ENCODE measurements at regions not wholly inside any gene's neighbourhood (a gene's known extent, or its start where the extent isn't known, plus 50 kb on each side); places are given as distances from the start of the nearest gene placed in this dataset.
A peak's percentile ranks its signal among the peaks of the same experiment; 100 is the strongest.
"Not testable (repeated sequence)": the region's sequence is repeated elsewhere in the genome, so short reads cannot be mapped to it uniquely, and the experiment has no call there.

DNA sequence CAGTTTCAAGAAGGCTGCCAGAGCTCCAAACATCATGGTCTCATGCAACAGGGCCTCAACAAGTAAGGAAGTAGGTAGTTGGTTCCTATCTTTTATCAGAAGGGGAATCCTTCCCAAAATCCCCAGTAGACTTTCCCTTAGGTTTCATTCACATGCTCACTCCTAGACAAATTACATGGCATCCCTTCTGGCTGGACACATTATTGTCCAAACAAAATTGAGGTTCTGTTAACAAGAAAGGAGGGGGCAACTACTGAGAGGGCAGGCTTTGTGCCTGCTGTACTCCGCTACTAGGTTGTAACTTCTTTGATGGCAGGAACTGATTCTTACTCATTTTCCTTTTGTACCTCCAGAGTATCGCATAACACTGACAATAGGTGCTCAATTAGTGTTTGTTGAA, 56.0 kb upstream of the OSMR start:
- FAIRE-seq, result no peak
- WGBS, 3 donors, result 84 to 94% (median 89%) methylated on average over 2 of the region's 2 CpGs
- Histone ChIP-seq H3K9me3 (ENCODE audit: control insufficient read depth in 2 of 2, insufficient read depth in 1 of 2, low read depth in 1 of 2, low read length in 1 of 2) (peaks cover 0 to 7% of the 10 kb centered on the region in 2 donors), H3K4me3 (ENCODE audit: low read depth in 1 of 3, low read length in 3 of 3) (no peak overlapping the region), H3K36me3 (ENCODE audit: control insufficient read depth in 3 of 3, insufficient read depth in 2 of 3, low read depth in 1 of 3, low read length in 3 of 3) (no peaks in the 10 kb centered on the region), H3K27ac (ENCODE audit: low read depth in 1 of 3, low read length in 2 of 3) (no peak overlapping the region), H3K4me1 (ENCODE audit: control insufficient read depth in 3 of 3, insufficient read depth in 2 of 3, low read depth in 1 of 3, low read length in 2 of 3) (no peaks in the 10 kb centered on the region), H3K27me3 (ENCODE audit: control insufficient read depth in 3 of 3, insufficient read depth in 3 of 3, low read length in 3 of 3) (no peaks in the 10 kb centered on the region)
- DNase-seq, result no peak

DNA sequence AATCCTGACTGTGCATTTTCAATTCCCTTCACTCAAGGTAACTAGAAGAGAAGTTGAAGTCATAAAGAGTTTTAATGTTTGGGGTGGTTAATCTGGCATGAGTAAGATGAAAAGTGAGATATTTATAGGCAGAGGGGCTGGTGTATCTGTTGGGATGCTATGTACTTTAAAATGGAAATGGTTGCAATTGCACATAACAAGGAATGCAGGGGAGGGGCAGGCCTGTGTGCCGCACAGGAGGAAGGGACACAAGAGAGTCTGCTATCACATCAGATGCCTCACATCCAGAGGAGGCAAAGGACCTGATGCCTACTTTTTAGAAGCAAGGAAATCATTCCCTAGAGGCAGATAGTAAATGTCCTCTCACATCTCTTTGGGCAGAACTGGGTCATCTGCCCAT, 55.5 kb upstream of the OSMR start:
- WGBS, 3 donors, result 80 to 100% (median 90%) methylated on average over 1 of the region's 1 CpG
- Histone ChIP-seq H3K4me1 (ENCODE audit: control insufficient read depth in 3 of 3, insufficient read depth in 2 of 3, low read depth in 1 of 3, low read length in 2 of 3) (no peaks in the 10 kb centered on the region), H3K27ac (ENCODE audit: low read depth in 1 of 3, low read length in 2 of 3) (no peak overlapping the region), H3K4me3 (ENCODE audit: low read depth in 1 of 3, low read length in 3 of 3) (no peak overlapping the region), H3K27me3 (ENCODE audit: control insufficient read depth in 3 of 3, insufficient read depth in 3 of 3, low read length in 3 of 3) (no peaks in the 10 kb centered on the region), H3K9me3 (ENCODE audit: control insufficient read depth in 2 of 2, insufficient read depth in 1 of 2, low read depth in 1 of 2, low read length in 1 of 2) (peaks cover 0 to 7% of the 10 kb centered on the region in 2 donors), H3K36me3 (ENCODE audit: control insufficient read depth in 3 of 3, insufficient read depth in 2 of 3, low read depth in 1 of 3, low read length in 3 of 3) (no peaks in the 10 kb centered on the region)
- no peak for FAIRE-seq
- no peak for DNase-seq

DNA sequence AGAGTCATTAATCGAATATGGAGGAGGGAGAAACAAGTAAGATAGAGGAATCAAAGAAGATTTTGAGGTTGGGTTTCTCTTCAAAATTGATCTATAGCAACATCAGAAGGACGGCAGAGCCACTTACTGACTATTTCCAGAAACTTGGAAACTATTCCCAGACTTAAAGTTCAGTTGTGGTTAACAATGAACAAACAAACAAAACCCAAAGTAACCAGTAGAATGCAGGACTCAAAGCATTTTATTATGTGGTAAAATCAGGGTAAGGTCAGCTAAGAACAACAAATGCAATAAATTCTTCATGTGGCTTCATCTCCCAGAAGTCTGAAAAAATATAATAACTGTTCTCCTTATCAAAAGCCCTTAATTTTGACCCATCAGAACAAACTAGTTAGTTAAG, 54.9 kb upstream of the OSMR start:
- no peaks in the 10 kb centered on the region for H3K27me3 ChIP-seq (ENCODE audit: control insufficient read depth in 3 of 3, insufficient read depth in 3 of 3, low read length in 3 of 3)
- H3K4me3 ChIP-seq (ENCODE audit: low read depth in 1 of 3, low read length in 3 of 3), result no peak overlapping the region
- H3K36me3 ChIP-seq (ENCODE audit: control insufficient read depth in 3 of 3, insufficient read depth in 2 of 3, low read depth in 1 of 3, low read length in 3 of 3), result no peaks in the 10 kb centered on the region
- H3K4me1 ChIP-seq (ENCODE audit: control insufficient read depth in 3 of 3, insufficient read depth in 2 of 3, low read depth in 1 of 3, low read length in 2 of 3), result no peaks in the 10 kb centered on the region
- H3K9me3 ChIP-seq (ENCODE audit: control insufficient read depth in 2 of 2, insufficient read depth in 1 of 2, low read depth in 1 of 2, low read length in 1 of 2), result peaks cover 0 to 7% of the 10 kb centered on the region in 2 donors
- H3K27ac ChIP-seq (ENCODE audit: low read depth in 1 of 3, low read length in 2 of 3), result no peak overlapping the region
- FAIRE-seq, result no peak
- 24 to 53% (median 29%) methylated on average over 2 of the region's 2 CpGs for WGBS, 3 donors
- no peak for DNase-seq

DNA sequence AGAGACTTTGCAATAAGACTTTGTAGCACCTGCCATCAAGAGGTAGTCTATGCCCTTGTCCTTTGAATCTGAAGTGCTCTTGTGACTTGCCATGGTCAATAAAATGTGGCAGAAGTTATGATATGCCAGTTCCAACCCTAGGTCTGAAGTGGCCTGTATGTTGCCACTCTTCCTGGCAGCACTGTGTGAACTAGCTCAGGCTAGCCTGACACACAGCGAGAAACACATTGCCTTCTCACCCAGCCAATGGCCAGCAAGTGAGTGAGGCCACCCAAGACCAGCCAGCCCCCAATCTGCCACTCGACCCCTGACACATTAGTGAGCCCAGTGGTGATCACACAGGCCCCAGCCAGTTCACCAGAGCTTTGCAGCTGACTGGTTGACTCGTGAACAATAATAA, 52.7 kb upstream of the OSMR start:
- Histone ChIP-seq H3K4me3 (ENCODE audit: low read depth in 1 of 3, low read length in 3 of 3) (no peak overlapping the region), H3K36me3 (ENCODE audit: control insufficient read depth in 3 of 3, insufficient read depth in 2 of 3, low read depth in 1 of 3, low read length in 3 of 3) (no peaks in the 10 kb centered on the region), H3K27ac (ENCODE audit: low read depth in 1 of 3, low read length in 2 of 3) (no peak overlapping the region), H3K27me3 (ENCODE audit: control insufficient read depth in 3 of 3, insufficient read depth in 3 of 3, low read length in 3 of 3) (peaks cover 0 to 2% (median 0%) of the 10 kb centered on the region in 3 donors), H3K4me1 (ENCODE audit: control insufficient read depth in 3 of 3, insufficient read depth in 2 of 3, low read depth in 1 of 3, low read length in 2 of 3) (no peaks in the 10 kb centered on the region), H3K9me3 (ENCODE audit: control insufficient read depth in 2 of 2, insufficient read depth in 1 of 2, low read depth in 1 of 2, low read length in 1 of 2) (no peaks in the 10 kb centered on the region)
- FAIRE-seq (no peak), DNase-seq (no peak)
- 22 to 78% (median 46%) methylated on average over 3 of the region's 3 CpGs for WGBS, 3 donors

DNA sequence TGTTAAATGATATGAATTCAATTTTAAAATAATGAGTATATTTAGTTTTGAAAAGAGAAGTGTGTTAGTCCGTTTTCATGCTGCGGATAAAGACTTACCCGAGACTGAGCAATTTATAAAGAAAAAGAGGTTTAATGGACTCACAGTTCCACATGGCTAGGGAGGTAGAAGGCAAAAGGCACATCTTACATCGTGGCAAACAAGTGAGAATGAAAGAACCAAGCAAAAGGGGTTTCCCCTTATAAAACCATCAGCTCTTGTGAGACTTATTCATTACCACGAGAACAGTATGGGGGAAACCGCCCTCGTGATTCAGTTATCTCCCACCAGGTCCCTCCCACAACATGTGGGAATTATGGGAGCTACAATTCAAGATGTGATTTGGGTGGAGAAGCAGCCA, 51.8 kb upstream of the OSMR start:
- 67 to 76% (median 69%) methylated on average over 7 of the region's 7 CpGs for WGBS, 3 donors
- DNase-seq, result not testable (repeated sequence)

DNA sequence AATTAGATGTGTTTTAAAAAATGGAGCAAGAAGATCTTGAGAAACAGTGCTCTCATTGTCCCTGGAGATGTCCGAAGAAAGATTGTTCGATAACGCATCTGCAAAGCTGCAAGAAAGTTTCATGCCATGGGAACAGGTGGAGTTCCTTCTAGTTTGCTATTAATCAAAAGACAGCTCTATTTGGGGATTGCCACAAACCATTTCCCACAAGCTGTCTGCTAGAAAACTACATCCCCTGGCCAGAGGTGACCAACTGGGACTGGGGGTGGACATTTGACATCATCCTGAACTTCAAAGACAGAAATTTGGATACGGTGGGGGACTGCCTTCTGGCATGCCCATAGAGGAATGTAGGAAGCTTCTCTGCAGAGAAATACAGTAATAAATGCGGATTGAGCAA, 50.8 kb upstream of the OSMR start:
- WGBS, 3 donors, result 86 to 92% (median 90%) methylated on average over 5 of the region's 5 CpGs
- DNase-seq, result no peak
- no peak for FAIRE-seq
- no peaks in the 10 kb centered on the region for H3K4me1 ChIP-seq (ENCODE audit: control insufficient read depth in 3 of 3, insufficient read depth in 2 of 3, low read depth in 1 of 3, low read length in 2 of 3)
- no peaks in the 10 kb centered on the region for H3K9me3 ChIP-seq (ENCODE audit: control insufficient read depth in 2 of 2, insufficient read depth in 1 of 2, low read depth in 1 of 2, low read length in 1 of 2)
- H3K4me3 ChIP-seq (ENCODE audit: low read depth in 1 of 3, low read length in 3 of 3), result no peak overlapping the region
- peaks cover 0 to 2% (median 0%) of the 10 kb centered on the region in 3 donors for H3K27me3 ChIP-seq (ENCODE audit: control insufficient read depth in 3 of 3, insufficient read depth in 3 of 3, low read length in 3 of 3)
- H3K27ac ChIP-seq (ENCODE audit: low read depth in 1 of 3, low read length in 2 of 3), result no peak overlapping the region
- H3K36me3 ChIP-seq (ENCODE audit: control insufficient read depth in 3 of 3, insufficient read depth in 2 of 3, low read depth in 1 of 3, low read length in 3 of 3), result no peaks in the 10 kb centered on the region

More for the DNA sequence above, 51.8 kb upstream of the OSMR start:
- FAIRE-seq; H3K36me3 ChIP-seq (ENCODE audit: control insufficient read depth in 3 of 3, insufficient read depth in 2 of 3, low read depth in 1 of 3, low read length in 3 of 3); H3K4me1 ChIP-seq (ENCODE audit: control insufficient read depth in 3 of 3, insufficient read depth in 2 of 3, low read depth in 1 of 3, low read length in 2 of 3); H3K27ac ChIP-seq (ENCODE audit: low read depth in 1 of 3, low read length in 2 of 3); H3K27me3 ChIP-seq (ENCODE audit: control insufficient read depth in 3 of 3, insufficient read depth in 3 of 3, low read length in 3 of 3); H3K4me3 ChIP-seq (ENCODE audit: low read depth in 1 of 3, low read length in 3 of 3); H3K9me3 ChIP-seq (ENCODE audit: control insufficient read depth in 2 of 2, insufficient read depth in 1 of 2, low read depth in 1 of 2, low read length in 1 of 2): not testable (repeated sequence)

DNA sequence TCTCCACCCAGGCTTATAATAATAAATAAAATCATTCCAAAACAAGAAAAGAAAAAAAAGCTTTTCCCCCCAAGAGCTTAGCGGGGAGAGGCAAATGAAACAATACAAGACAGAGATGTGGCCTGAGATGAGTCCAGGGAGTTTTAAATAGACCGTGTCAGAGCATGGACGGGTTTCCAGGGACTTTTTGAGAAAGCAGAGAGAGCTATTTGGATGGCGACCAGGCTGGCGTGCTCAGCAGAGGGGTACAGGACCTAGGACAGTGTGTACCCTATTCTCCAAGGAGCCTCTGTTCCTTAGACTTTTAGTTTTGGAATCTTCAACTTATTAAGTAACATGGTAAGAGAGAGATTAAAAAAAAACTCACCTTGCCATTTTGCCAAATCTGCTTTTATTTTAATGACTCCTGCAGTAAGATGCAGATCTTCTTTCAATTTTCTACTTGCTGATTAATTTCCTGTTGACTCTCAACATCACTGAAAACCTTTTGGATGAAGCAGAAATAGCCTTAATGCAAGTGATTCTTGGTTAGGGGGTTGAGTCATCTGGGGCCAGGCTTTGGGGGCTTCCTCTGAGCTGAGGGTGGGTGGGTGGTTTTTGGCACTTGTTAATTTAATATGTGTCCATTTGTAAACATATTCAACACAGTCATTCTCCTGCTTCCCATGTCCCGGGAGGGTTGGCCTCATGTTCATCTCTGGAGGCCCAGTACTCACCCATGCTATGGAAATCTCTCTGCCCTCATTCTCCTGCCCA, 49.6 kb upstream of the OSMR start:
- FAIRE-seq, result no peak
- Histone ChIP-seq H3K4me1 (ENCODE audit: control insufficient read depth in 3 of 3, insufficient read depth in 2 of 3, low read depth in 1 of 3, low read length in 2 of 3) (no peaks in the 10 kb centered on the region), H3K36me3 (ENCODE audit: control insufficient read depth in 3 of 3, insufficient read depth in 2 of 3, low read depth in 1 of 3, low read length in 3 of 3) (no peaks in the 10 kb centered on the region), H3K27ac (ENCODE audit: low read depth in 1 of 3, low read length in 2 of 3) (peak overlapping the region in 1 of 3 donors; percentile 36), H3K4me3 (ENCODE audit: low read depth in 1 of 3, low read length in 3 of 3) (no peak overlapping the region), H3K27me3 (ENCODE audit: control insufficient read depth in 3 of 3, insufficient read depth in 3 of 3, low read length in 3 of 3) (peaks cover 0 to 2% (median 0%) of the 10 kb centered on the region in 3 donors), H3K9me3 (ENCODE audit: control insufficient read depth in 2 of 2, insufficient read depth in 1 of 2, low read depth in 1 of 2, low read length in 1 of 2) (no peaks in the 10 kb centered on the region)
- DNase-seq, result no peak
- 65 to 76% (median 71%) methylated on average over 6 of the region's 6 CpGs for WGBS, 3 donors
